Activated T-helper 9 cell treated with anti-CD3 and anti-CD28 coated beads, Interleukin-2, amount 50 U/mL, for 16 hours (primary cell): ENCODE measurements at regions not wholly inside any gene's neighbourhood (a gene's known extent, or its start where the extent isn't known, plus 50 kb on each side); places are given as distances from the start of the nearest gene placed in this dataset.

ENCODE experiments used
- DNase-seq: peaks from one replicate; pipeline ENCODE4 v3.0.0-alpha.2; 2020; ENCODE audit warnings: low read depth

- DNase-seq = no peak
Observed at GRCh38 chr1:228990906-228991569, 255.8 kb downstream of the RHOU start.

DNA sequence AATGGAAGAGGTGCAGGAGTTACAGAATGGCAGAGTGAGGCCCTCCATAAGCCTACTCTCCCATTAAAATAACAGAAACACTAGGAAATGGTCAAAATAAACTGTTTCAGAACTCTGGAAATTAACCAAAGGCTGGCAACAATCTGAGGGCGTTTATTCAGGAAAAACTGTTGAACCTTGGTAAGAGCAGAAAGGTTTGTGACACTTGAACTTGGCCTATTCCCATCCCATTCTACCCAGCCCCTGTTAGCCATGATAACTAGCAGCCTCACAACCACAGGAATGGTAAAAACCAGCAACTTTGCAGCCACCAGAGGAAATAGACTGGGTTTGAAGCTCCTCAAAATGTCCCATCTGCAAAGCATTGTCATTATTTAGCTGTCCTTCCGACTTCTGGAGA lies 256.8 kb downstream of the RHOU start:
- DNase-seq = no peak

DNA sequence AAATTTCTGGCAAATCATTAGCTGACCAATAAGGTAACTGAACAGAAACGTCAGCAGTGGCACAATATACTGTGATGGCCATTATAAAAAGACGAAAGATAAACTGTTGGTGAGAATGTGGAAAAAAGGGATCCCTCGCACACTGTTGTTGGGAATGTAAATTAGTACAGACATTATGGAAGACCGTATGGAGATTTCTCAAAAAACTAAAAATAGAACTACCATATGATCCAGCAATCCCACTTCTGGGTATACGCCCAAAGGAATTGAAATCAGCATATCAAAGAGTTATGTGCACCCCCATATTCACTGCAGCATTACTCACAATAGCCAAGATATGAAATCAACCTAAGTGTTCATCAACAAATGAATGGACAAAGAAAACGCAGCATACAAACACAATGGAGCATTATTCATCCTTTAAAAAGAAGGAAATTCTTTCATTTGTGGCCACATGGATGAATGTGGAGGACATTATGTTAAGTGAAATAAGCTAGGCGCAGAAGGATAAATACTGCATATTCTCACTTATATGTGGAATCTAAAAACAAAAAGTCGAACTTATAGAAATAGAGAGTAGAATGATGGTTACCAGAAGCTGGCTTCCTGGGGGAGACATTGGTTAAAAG lies 257.7 kb downstream of the RHOU start:
- DNase-seq = no peak

- no peak for DNase-seq
Observed at GRCh38 chr1:228994676-228995594, 259.7 kb downstream of the RHOU start.

DNA sequence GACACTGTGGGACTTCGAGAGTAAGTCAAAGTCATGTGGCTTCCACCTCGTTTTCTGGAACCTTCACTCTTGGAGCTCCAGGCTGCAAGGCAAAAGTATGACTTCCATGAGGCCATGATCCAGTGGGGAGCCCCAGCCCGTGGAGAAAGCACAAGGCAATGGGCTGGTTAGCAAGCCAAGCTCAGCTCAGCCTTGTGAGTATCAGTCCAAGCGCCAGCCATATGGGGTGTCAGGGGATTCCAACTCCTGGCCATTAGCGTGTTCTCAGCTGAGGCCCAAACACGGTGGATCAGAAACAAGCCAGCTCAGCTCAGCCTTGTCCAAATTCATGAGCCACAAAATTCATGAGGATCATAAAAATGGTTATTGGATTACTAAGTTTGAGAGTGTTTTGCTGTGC lies 261.0 kb downstream of the RHOU start:
- DNase-seq = no peak

DNA sequence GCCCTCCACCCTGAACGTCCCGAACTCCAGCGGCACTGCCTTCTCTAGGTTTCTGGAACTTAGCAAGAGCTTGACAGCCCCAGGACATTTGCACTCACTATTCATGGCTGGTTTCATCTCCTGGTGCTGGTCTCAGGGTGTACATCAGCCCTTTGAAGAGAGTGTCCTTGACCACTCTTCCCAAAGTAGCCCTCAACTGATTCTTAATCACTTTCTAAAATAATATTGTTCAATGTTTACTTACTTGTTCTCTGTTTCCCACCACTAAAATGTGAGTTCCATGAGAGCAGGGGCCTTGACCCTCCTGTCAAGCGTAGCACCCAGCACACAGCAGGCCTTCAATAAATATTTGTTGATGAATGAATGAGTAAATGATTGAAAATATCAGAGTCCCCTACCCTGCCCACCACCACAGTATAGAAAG lies 262.5 kb downstream of the RHOU start:
- DNase-seq = no peak

GRCh38 chr1:228998179-228998578 lies 262.9 kb downstream of the RHOU start:
- no peak for DNase-seq

- DNase-seq = no peak
Observed at GRCh38 chr1:228999446-229000170, 264.3 kb downstream of the RHOU start.

DNA sequence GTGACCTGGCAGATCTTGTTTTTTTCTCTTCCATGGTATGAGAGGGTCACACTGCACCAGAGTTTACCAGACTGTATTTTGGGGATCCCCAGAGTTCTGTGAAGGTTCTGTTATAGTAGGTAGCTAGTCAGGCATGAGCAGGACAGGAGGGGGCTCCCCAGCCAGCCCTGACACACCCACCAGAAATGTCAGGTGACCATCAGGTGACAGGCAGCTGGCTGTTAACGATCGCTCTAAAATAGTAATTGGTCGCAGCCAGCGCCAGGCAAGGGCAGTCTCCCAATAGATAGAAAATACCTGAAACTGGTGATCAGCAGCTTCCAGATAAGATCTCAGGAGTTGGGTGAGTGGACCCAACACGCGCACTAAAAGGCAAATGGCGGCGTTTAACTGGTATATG lies 264.9 kb downstream of the RHOU start:
- DNase-seq = no peak

- no peak for DNase-seq
Observed at GRCh38 chr1:229001467-229002011, 266.3 kb downstream of the RHOU start.

- no peak for DNase-seq
Observed at GRCh38 chr1:229002037-229002436, 266.8 kb downstream of the RHOU start.

GRCh38 chr1:229002451-229002960 lies 267.2 kb downstream of the RHOU start:
- no peak for DNase-seq

DNA sequence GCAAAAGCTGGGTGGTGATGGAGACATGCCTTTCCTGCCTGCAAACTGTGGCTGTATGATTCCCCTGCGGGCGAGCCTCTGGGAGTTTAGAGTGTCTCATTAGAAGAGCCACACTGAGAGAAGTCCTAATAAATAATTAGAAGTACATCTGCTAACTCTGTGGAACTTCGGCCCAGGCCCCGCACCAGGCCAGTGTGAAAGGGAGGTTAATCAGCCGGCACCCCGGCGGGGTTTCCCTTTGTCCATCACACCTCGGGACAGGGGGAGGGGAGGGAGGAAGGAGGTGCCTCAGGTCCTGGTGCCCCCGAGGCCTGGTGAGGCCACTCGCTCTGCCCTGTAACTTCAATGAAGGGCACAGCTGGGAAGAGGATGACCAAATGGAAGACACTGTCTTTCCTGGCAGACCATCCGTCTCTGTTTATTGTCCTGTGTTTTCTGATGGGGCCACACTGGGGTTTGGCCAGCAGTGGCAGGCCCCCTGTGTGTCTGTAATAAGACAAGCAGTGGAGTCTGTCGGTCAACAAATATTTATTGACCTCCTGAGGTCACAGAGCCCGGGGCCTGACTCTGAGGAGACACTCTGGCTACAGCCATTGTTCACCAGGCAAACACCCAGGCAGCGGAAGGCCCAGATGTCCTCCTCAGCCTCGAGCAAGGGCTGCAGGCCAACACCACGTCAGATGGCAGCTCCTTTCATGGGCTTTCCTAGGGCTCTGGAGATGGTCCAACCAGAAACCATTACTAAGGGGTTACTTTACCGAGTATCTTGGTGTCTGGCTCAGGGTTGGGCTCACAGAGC lies 267.5 kb upstream of the RAB4A start:
- DNase-seq = no peak

- DNase-seq = no peak
Observed at GRCh38 chr1:229004066-229004833, 266.7 kb upstream of the RAB4A start.

DNA sequence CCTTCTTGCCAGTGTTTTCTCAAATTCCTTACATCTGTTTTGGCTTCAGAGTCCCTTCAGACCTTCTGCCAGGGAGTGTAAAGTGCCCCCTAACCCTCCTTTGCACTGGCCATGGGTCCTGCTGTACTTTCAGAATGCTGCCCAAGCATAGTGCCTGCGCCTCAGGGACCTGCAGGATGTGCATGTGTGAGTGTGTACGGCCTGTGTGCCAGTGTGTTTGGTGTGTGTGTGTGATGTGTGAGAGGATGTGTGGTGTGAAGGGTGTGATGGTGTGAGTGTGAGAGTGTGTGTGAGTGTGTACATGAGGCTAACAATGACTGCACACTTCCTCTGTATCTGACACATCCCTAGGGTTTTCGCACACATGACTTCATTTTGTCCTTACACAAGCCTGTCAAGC lies 265.8 kb upstream of the RAB4A start:
- no peak for DNase-seq

- no peak for DNase-seq
Observed at GRCh38 chr1:229005556-229005955, 265.4 kb upstream of the RAB4A start.

DNA sequence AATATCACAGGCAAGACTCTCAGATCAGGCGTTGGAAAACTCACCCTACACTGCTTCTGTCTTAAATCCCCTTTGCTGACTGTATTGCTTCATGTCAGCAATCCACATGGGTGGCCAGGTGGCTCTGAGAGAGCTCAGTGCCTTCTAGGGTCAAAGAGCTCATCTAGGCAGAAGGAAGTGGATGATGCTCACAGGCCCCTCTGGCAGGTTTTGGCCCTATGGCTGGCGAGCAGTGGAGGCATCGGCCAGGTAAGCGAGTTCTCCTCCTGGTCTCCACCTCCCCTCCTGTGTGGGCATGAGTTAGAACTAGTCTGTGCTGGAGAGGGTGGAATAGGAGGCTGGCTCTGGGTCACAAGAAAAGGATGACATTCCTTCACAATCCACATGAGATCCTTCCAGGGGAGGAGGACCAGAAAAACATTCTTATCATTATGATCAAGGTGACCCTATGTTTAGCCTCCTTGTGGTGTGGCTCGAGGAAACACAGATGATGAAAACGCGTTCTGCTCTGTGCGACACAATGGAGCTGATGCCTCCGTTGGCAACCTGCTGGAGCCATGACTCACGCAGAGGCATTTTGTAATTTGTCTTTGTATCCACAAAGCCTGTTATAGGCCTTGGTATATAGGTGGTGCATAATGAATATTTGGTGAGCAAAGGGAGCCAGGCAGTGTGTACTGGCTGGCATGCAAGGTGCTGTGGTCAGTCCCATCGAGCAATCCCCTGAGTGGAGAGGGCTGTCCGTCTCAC lies 264.6 kb upstream of the RAB4A start:
- no peak for DNase-seq

DNA sequence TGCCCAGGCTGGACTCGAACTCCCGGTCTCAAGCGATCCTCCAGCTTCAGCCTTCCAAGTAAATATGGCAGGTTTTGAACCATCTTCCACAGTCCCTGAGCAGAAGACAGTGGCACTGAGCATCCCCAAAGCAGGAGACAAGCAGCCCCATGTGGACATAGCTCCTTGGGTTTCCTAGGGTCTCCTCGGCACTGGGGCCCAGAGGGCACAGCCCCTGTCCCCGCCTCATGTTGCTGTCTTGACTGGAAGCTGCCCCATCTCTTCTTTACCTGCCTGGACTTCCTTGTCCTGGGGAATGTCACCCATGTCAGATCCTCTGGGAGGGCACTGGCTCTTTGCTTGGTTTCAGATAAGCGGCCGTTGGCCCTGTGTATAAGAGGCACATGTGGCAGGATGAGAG lies 263.7 kb upstream of the RAB4A start:
- no peak for DNase-seq

DNA sequence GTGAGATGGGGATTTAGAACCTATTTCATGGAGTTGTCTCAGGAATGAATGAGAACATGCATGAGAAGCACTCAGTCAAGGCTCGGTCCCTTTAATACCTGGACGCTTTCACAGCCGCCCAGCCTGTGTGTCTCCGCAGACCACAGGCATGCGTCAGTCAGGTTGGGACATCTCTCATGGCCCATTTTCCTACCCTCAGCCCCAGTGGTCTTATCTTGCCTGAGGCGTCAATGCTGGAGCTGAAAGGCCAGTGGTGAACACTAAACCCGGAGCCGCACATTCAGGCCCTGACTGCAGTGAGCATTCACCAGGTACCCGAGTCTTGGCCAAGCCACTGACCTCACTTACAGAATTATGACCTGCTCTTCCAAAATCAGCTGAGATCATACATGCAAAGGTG lies 263.2 kb upstream of the RAB4A start:
- DNase-seq = no peak
